ENCODE measurements at regions not wholly inside any gene's neighbourhood (a gene's known extent, or its start where the extent isn't known, plus 50 kb on each side); places are given as distances from the start of the nearest gene placed in this dataset.

DNA sequence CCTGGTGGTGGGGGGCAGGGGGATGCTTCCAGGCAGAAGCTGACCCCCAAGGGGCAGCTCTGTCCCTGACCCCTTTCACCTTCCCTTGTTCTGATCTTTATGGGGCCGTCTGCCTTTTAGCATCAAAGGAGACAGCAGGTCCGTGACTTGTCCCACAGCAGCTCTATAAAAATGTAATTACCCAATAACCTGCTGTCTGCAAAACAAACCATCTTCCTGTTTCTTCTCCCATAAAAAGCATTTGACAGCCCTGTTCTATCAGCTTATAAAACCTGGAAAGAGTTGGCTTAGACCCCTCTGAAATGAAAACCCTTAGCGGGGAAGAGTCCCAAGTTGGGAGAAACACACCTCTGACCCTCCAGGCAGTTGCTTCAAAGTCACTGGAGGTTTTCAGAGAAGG, 416.9 kb downstream of the MED13L start:
- TF ChIP-seq, protein P1, sequence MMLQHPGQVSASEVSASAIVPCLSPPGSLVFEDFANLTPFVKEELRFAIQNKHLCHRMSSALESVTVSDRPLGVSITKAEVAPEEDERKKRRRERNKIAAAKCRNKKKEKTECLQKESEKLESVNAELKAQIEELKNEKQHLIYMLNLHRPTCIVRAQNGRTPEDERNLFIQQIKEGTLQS (IDR thresholded peaks at IDR 0.05), result no peak
- TF ChIP-seq HNF4G (IDR thresholded peaks at IDR 0.05), result no peak
- TF ChIP-seq, protein P2, sequence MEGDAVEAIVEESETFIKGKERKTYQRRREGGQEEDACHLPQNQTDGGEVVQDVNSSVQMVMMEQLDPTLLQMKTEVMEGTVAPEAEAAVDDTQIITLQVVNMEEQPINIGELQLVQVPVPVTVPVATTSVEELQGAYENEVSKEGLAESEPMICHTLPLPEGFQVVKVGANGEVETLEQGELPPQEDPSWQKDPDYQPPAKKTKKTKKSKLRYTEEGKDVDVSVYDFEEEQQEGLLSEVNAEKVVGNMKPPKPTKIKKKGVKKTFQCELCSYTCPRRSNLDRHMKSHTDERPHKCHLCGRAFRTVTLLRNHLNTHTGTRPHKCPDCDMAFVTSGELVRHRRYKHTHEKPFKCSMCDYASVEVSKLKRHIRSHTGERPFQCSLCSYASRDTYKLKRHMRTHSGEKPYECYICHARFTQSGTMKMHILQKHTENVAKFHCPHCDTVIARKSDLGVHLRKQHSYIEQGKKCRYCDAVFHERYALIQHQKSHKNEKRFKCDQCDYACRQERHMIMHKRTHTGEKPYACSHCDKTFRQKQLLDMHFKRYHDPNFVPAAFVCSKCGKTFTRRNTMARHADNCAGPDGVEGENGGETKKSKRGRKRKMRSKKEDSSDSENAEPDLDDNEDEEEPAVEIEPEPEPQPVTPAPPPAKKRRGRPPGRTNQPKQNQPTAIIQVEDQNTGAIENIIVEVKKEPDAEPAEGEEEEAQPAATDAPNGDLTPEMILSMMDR (IDR thresholded peaks at IDR 0.05; ENCODE audit: low read depth, low read length, missing input control), result no peak
- TF ChIP-seq, protein P3, sequence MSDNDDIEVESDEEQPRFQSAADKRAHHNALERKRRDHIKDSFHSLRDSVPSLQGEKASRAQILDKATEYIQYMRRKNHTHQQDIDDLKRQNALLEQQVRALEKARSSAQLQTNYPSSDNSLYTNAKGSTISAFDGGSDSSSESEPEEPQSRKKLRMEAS (IDR thresholded peaks at IDR 0.05), result no peak
- TF ChIP-seq GABPA (IDR thresholded peaks at IDR 0.05 in 1 of 2, conservative IDR thresholded peaks at IDR 0.05 in 1 of 2), result no peak
- no peak for TF ChIP-seq TAF1 (conservative IDR thresholded peaks at IDR 0.05)
- TF ChIP-seq SP1 (IDR thresholded peaks at IDR 0.05), result no peak
- TF ChIP-seq, protein P4, sequence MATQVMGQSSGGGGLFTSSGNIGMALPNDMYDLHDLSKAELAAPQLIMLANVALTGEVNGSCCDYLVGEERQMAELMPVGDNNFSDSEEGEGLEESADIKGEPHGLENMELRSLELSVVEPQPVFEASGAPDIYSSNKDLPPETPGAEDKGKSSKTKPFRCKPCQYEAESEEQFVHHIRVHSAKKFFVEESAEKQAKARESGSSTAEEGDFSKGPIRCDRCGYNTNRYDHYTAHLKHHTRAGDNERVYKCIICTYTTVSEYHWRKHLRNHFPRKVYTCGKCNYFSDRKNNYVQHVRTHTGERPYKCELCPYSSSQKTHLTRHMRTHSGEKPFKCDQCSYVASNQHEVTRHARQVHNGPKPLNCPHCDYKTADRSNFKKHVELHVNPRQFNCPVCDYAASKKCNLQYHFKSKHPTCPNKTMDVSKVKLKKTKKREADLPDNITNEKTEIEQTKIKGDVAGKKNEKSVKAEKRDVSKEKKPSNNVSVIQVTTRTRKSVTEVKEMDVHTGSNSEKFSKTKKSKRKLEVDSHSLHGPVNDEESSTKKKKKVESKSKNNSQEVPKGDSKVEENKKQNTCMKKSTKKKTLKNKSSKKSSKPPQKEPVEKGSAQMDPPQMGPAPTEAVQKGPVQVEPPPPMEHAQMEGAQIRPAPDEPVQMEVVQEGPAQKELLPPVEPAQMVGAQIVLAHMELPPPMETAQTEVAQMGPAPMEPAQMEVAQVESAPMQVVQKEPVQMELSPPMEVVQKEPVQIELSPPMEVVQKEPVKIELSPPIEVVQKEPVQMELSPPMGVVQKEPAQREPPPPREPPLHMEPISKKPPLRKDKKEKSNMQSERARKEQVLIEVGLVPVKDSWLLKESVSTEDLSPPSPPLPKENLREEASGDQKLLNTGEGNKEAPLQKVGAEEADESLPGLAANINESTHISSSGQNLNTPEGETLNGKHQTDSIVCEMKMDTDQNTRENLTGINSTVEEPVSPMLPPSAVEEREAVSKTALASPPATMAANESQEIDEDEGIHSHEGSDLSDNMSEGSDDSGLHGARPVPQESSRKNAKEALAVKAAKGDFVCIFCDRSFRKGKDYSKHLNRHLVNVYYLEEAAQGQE (IDR thresholded peaks at IDR 0.05), result no peak
- TF ChIP-seq YY1 (IDR thresholded peaks at IDR 0.05), result no peak

Measured in liver (tissue), 3 donors.